Gastroesophageal sphincter (tissue), 4 donors: ENCODE measurements at regions not wholly inside any gene's neighbourhood (a gene's known extent, or its start where the extent isn't known, plus 50 kb on each side); places are given as distances from the start of the nearest gene placed in this dataset.

ENCODE experiments used
- ATAC-seq: fragments of 150-250 bp; one replicate; pipeline ENCODE4 v1.9.1; 2016; ENCODE audit warnings: mild to moderate bottlenecking, moderate library complexity
- H3K27ac ChIP-seq, 4 donors: fragments of 200-600 bp; sonication (generic) in 3 of 4; 1 replicate in 3 of 4; 2 replicates in 1 of 4; pipeline ENCODE4 v1.5.1; 2016 to 2019
- H3K27me3 ChIP-seq: fragments of 200-600 bp; sonication (generic); one replicate; pipeline ENCODE4 v1.5.1; 2019
- H3K36me3 ChIP-seq, 2 donors: fragments of 200-600 bp; sonication (generic); one replicate each; pipeline ENCODE4 v1.5.1; 2019; ENCODE audit warnings: control low read depth in 1 of 2
- H3K4me1 ChIP-seq, 3 donors: fragments of 200-600 bp; sonication (generic); 1 replicate in 2 of 3; 2 replicates in 1 of 3; pipeline ENCODE4 v1.5.1; 2016 to 2019; ENCODE audit warnings: control low read depth in 2 of 3
- H3K4me3 ChIP-seq, 2 donors: fragments of 200-600 bp; sonication (generic); one replicate each; pipeline ENCODE4 v1.5.1; 2019; ENCODE audit warnings: mild to moderate bottlenecking in 1 of 2, moderate library complexity in 1 of 2
- H3K9me3 ChIP-seq, 3 donors: fragments of 200-600 bp; sonication (generic); one replicate each; pipeline ENCODE4 v1.5.1; 2017 to 2019; ENCODE audit warnings: control low read depth in 2 of 3
- CTCF ChIP-seq, 4 experiments: fragments of 200-600 bp in 2 of 4; fragments of 450-650 bp in 2 of 4; sonication (generic) in 1 of 4; IDR thresholded peaks; one replicate each; pipeline ENCODE4 v1.5.1; 2017 to 2019; ENCODE audit warnings: antibody characterized with exemption in 4 of 4, mild to moderate bottlenecking in 2 of 4, moderate library complexity in 2 of 4
- EP300 ChIP-seq: sonication (generic); formaldehyde crosslinking; IDR thresholded peaks from one replicate; pipeline ENCODE4 v1.6.1; 2017; ENCODE audit warnings: antibody characterized with exemption, mild to moderate bottlenecking
- POLR2A ChIP-seq, 2 donors: fragments of 450-650 bp; IDR thresholded peaks; one replicate each; pipeline ENCODE4 v1.6.1; 2017; ENCODE audit warnings: antibody characterized with exemption in 2 of 2, mild to moderate bottlenecking in 2 of 2, moderate library complexity in 1 of 2
- POLR2AphosphoS5 ChIP-seq: sonication (generic); formaldehyde crosslinking; IDR thresholded peaks from one replicate; pipeline ENCODE4 v1.6.1; 2017; ENCODE audit warnings: antibody characterized with exemption
- WGBS, 2 donors: methylation state at CpG; one replicate each; pipeline ENCODE4 v1.1.5; 2018; ENCODE audit warnings: low coverage in 1 of 2; 5-methylcytosine and 5-hydroxymethylcytosine counted together

- Histone ChIP-seq H3K4me3 (no peak overlapping the region), H3K27ac (no peak overlapping the region), H3K36me3 (no peaks in the 10 kb centered on the region), H3K4me1 (no peaks in the 10 kb centered on the region), H3K9me3 (peaks cover 0 to 39% (median 0%) of the 10 kb centered on the region in 3 donors), H3K27me3 (peaks cover 10% of the 10 kb centered on the region)
- no peak for TF ChIP-seq CTCF (IDR thresholded peaks at IDR 0.05)
- no peak for TF ChIP-seq POLR2A (IDR thresholded peaks at IDR 0.05)
- TF ChIP-seq EP300, result no peak
- TF ChIP-seq POLR2AphosphoS5, result no peak
- 35 to 57% methylated on average over 3 of the region's 4 CpGs for WGBS, 2 donors
- ATAC-seq, result no peak
Measured at GRCh38 chr6:159434410-159434809, 258.6 kb downstream of the SOD2 start.

- Histone ChIP-seq H3K36me3 (no peaks in the 10 kb centered on the region), H3K27me3 (peaks cover 10% of the 10 kb centered on the region), H3K4me1 (no peaks in the 10 kb centered on the region), H3K4me3 (no peak overlapping the region), H3K27ac (no peak overlapping the region), H3K9me3 (peaks cover 0 to 39% (median 0%) of the 10 kb centered on the region in 3 donors)
- TF ChIP-seq POLR2AphosphoS5, result no peak
- TF ChIP-seq POLR2A (IDR thresholded peaks at IDR 0.05), result no peak
- TF ChIP-seq CTCF (IDR thresholded peaks at IDR 0.05), result no peak
- TF ChIP-seq EP300, result no peak
- 94 to 95% methylated on average over 4 of the region's 4 CpGs for WGBS, 2 donors
- ATAC-seq, result no peak
Measured at GRCh38 chr6:159433550-159433949, 259.5 kb downstream of the SOD2 start.

GRCh38 chr6:159431750-159432149 is 261.3 kb downstream of the SOD2 start:
- Histone ChIP-seq H3K4me3 (no peak overlapping the region), H3K36me3 (no peaks in the 10 kb centered on the region), H3K4me1 (no peaks in the 10 kb centered on the region), H3K27me3 (peaks cover 10% of the 10 kb centered on the region), H3K27ac (no peak overlapping the region), H3K9me3 (peaks cover 0 to 39% (median 0%) of the 10 kb centered on the region in 3 donors)
- TF ChIP-seq POLR2AphosphoS5 (no peak), CTCF (IDR thresholded peaks at IDR 0.05) (no peak), POLR2A (IDR thresholded peaks at IDR 0.05) (no peak), EP300 (no peak)
- ATAC-seq, result no peak
- 100% methylated on average over 1 of the region's 1 CpG for WGBS, 2 donors

- H3K4me1 ChIP-seq, result no peaks in the 10 kb centered on the region
- TF ChIP-seq POLR2AphosphoS5 (no peak), POLR2A (IDR thresholded peaks at IDR 0.05) (no peak), EP300 (no peak), CTCF (IDR thresholded peaks at IDR 0.05) (no peak)
- H3K36me3 ChIP-seq, result no peaks in the 10 kb centered on the region
- no peak overlapping the region for H3K27ac ChIP-seq
- H3K9me3 ChIP-seq, result peaks cover 0 to 39% (median 0%) of the 10 kb centered on the region in 3 donors
- peaks cover 4% of the 10 kb centered on the region for H3K27me3 ChIP-seq
- no peak for ATAC-seq
- H3K4me3 ChIP-seq, result no peak overlapping the region
- WGBS, 2 donors, result 74 to 81% methylated on average over 3 of the region's 3 CpGs
Measured at GRCh38 chr6:159430323-159430722, 261.1 kb downstream of the FNDC1 start.

GRCh38 chr6:159429433-159429832 is 260.2 kb downstream of the FNDC1 start:
- H3K27ac ChIP-seq, result no peak overlapping the region
- TF ChIP-seq EP300, result no peak
- no peak for TF ChIP-seq POLR2AphosphoS5
- TF ChIP-seq POLR2A (IDR thresholded peaks at IDR 0.05), result no peak
- TF ChIP-seq CTCF (IDR thresholded peaks at IDR 0.05), result no peak
- no peaks in the 10 kb centered on the region for H3K36me3 ChIP-seq
- no peak overlapping the region for H3K4me3 ChIP-seq
- 40 to 61% methylated on average over 1 to 2 of the region's 2 CpGs for WGBS, 2 donors
- H3K27me3 ChIP-seq, result no peaks in the 10 kb centered on the region
- peaks cover 0 to 34% (median 0%) of the 10 kb centered on the region in 3 donors for H3K9me3 ChIP-seq
- no peak for ATAC-seq
- no peaks in the 10 kb centered on the region for H3K4me1 ChIP-seq
